ENCODE measurements at regions not wholly inside any gene's neighbourhood (a gene's known extent, or its start where the extent isn't known, plus 50 kb on each side); places are given as distances from the start of the nearest gene placed in this dataset.

GRCh38 chr18:61948846-61949438 is 56.1 kb upstream of the RNF152 start:
- DNase-seq: peak; percentile 61

GRCh38 chr18:61948281-61948741 is 55.5 kb upstream of the RNF152 start:
- DNase-seq: peak; percentile 66

DNA sequence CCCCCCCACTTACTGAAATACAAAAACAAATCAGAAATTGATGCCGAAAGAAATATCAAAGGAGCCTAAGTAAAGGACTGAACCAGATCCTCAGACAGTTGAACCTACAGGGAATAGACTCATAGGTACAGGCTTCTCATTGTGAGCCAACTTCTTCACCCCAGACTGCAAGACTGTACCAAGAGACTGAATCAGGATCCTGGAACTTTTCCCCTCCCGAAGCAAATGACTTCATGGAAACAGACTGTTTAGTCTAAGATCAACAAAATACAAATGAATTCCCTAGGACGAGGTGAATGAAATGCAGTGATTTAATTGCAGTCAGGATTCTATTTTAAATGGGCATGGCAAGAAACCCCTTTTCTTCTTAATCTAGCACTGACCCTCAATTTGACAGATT is 53.6 kb upstream of the RNF152 start:
- DNase-seq: no peak

GRCh38 chr18:61943175-61943964 is 50.6 kb upstream of the RNF152 start:
- DNase-seq: no peak
